Omental fat pad (tissue), 3 donors: ENCODE measurements at regions not wholly inside any gene's neighbourhood (a gene's known extent, or its start where the extent isn't known, plus 50 kb on each side); places are given as distances from the start of the nearest gene placed in this dataset.

Experiments
- ATAC-seq: fragments of 150-250 bp; one replicate; pipeline ENCODE4 v1.9.1; 2016; ENCODE audit warnings: mild to moderate bottlenecking, moderate library complexity; ENCODE audit not compliant: low FRiP score
- DNase-seq: peaks from one replicate; pipeline ENCODE4 v3.0.0-alpha.2; 2019; ENCODE audit warnings: low spot score
- TF ChIP-seq, protein P1 (sequence below), 3 donors: fragments of 450-650 bp; IDR thresholded peaks; one replicate each; pipeline ENCODE4 v1.5.1; 2016 to 2017; ENCODE audit warnings: antibody characterized with exemption in 3 of 3, mild to moderate bottlenecking in 3 of 3, moderate library complexity in 2 of 3

DNA sequence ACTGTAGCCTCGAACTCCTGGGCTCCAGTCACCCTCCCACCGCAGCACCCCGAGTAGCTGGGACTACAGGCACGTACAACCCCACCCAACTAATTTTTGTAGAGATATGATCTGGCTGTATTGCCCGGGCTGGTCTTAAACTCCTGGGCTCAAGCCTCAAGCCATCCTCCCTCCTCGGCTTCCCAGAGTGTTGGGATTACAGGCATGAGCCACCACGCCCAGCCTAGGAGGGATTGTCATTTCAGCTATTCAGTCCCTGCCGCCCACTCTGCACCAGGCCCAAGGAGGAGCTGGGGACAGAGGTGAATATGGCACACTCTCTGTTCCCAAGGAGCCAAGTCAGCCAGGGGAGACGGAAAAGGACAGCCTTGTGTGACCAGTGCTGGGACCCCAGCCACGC lies 256.2 kb downstream of the PARN start:
- DNase-seq: no peak
- no peak for ATAC-seq
- TF ChIP-seq, protein P1, sequence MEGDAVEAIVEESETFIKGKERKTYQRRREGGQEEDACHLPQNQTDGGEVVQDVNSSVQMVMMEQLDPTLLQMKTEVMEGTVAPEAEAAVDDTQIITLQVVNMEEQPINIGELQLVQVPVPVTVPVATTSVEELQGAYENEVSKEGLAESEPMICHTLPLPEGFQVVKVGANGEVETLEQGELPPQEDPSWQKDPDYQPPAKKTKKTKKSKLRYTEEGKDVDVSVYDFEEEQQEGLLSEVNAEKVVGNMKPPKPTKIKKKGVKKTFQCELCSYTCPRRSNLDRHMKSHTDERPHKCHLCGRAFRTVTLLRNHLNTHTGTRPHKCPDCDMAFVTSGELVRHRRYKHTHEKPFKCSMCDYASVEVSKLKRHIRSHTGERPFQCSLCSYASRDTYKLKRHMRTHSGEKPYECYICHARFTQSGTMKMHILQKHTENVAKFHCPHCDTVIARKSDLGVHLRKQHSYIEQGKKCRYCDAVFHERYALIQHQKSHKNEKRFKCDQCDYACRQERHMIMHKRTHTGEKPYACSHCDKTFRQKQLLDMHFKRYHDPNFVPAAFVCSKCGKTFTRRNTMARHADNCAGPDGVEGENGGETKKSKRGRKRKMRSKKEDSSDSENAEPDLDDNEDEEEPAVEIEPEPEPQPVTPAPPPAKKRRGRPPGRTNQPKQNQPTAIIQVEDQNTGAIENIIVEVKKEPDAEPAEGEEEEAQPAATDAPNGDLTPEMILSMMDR (IDR thresholded peaks at IDR 0.05): no peak

DNA sequence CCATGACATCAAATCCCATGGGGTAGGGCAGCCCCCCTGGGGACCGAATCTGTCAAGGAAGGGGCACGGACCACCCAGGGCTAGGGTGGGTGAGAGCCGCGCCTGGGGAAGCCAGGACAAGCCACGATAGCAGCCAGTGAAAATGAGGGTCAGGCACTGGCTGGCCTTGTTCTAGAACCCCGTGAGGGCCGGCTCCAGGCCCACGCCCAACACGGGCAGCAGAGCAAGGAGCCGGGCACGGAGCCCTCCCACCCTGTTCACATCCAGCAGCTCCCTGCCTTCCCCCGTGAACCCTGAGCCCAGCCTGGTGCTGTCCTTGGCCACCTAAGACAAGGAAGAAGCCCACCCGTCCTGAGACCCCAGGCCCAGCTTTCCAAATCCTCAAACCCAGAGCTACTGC lies 256.7 kb downstream of the PARN start:
- DNase-seq (no peak), ATAC-seq (no peak)
- TF ChIP-seq, protein P1 (IDR thresholded peaks at IDR 0.05): no peak

DNA sequence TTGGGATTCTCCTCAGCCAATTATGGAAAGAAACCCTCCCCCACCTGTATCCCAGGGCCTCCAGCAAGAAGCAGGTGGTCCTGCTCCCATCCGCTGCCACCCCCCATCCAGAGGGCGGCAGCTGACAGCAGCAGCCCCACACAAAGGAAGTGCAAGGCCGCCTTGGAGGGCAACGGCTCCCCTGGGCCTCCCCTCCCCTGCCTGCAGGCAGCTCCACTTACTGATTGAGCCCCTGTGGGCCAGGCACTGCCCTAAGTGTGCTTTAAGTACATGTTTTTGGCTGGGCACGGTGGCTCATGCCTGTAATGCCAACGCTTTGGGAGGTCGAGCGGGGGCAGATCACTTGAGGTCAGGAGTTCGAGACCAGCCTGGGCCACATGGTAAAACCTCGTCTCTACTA lies 257.6 kb downstream of the PARN start:
- TF ChIP-seq, protein P1 (IDR thresholded peaks at IDR 0.05): no peak
- ATAC-seq (no peak), DNase-seq (no peak)

DNA sequence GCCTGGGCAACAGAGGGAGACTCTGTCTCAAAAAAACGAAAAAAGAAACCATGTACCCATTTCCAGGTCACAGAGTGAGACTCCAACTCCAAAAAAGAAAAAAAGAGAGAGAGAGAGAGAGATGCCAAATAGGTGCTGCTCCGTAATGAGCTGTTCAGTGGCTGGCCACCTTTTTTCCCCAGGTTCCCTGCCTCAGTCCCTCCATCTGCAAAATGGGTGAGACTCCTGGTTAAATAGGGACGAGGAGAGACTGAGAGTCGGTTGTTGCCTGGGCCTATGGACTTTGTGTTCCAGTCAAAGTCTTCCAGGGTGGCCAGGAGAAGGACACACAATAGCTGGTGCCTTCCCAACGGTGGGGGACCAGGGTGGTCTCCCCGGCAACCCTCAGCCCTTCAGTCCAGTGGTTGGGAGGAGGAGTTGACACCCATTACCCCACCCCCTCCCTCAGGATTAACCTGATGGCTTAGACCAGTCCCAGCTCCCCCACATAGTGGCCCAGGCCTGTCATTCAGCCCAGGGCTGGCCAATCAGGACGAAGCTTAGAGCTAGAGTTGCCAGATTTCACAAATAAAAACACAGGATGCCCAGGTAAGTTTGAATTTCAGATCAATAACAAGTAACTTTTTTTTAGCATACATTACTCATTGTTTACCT lies 258.2 kb downstream of the PARN start:
- ATAC-seq (no peak), DNase-seq (no peak)
- TF ChIP-seq, protein P1 (IDR thresholded peaks at IDR 0.05): no peak

DNA sequence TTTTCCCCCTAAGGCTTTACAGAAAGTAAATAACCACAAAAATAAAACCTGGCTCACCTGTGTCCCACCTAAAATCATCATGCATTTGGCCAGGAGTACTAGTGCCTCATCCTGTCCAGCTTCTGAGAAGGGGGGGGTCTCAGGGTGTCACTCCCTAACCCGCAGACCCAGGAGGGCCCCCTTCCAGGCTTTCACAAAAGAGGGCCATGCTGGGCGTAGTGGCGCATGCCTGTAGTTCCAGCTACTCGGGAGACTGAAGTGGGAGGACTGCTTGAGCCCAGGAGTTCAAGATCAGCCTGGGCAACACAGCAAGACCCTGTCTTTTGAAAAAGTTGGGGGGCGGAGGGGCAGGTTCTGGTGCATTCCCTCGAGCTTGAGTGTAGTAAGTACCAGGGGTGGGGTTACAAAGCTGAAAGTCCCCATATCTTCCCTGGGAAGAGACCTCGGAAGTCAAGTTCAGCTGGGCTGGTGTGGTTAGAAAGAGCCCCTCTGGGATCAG lies 259.3 kb downstream of the PARN start:
- no peak for DNase-seq
- ATAC-seq: no peak
- TF ChIP-seq, protein P1 (IDR thresholded peaks at IDR 0.05): no peak

DNA sequence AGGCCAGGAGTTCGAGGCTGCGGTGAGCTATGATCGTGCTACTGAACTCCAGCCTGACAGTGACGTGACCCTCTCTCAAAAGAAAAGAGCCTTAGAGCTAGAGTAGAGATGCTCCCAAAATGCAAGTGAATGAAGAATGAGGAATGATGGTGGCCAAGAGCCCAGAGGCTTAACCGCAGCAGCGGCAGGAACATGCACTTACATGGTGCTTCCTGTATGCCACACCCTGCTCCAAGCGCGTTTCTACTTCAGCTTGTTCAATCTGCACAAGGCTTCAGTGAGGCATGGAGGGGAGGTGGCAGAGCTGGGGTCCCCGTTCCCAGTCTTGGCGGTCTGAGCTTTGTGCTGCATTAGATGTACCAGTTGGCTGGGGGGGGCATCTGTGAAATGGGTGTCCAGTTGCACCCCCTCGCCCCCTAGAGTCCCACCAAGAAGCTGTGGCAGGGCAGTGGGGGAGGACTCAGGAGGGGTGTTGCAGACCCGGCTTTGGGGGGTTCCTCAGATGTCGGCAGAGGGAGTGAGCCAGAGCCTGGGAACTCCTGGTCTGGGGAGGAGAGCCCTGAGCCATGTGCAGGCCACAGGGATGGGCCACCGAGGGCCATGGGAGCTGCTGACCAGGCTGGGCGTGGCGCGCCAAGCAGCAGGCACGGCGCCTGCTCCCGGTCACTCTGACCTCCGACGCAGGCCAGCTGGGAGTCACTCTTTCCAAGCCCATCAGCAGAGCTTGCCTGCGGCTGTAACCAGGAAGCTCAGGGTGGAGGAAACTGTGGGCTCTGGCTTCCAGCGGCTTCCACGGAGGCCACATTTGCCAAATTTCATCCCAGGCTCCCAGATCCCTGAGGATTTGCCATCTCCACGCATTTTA lies 260.1 kb downstream of the PARN start:
- no peak for DNase-seq
- TF ChIP-seq, protein P1 (IDR thresholded peaks at IDR 0.05): no peak
- peak; percentile 20 for ATAC-seq
